AG09309 (cell line): ENCODE measurements at regions not wholly inside any gene's neighbourhood (a gene's known extent, or its start where the extent isn't known, plus 50 kb on each side); places are given as distances from the start of the nearest gene placed in this dataset.

Experiments used
- DNase-seq: peaks from one replicate; pipeline ENCODE4 v3.0.0-alpha.2; 2010; ENCODE audit warnings: low read depth
- H3K4me3 ChIP-seq: 2 replicates; pipeline ENCODE4 v1.5.1; 2011; ENCODE audit warnings: mild to moderate bottlenecking, low read depth, low read length, moderate library complexity; ENCODE audit not compliant: control insufficient read depth
- CTCF ChIP-seq: IDR thresholded peaks from 2 replicates; pipeline ENCODE4 v1.5.1; 2011; ENCODE audit warnings: mild to moderate bottlenecking, low read depth, low read length, inconsistent platforms; ENCODE audit not compliant: insufficient read depth, control insufficient read depth; ENCODE audit errors: missing control alignments

- peak; percentile 14 for DNase-seq
- TF ChIP-seq CTCF, result peak; percentile 96
- no peak overlapping the region for H3K4me3 ChIP-seq
Measured at GRCh38 chr6:156564127-156564806, 212.9 kb upstream of the ARID1B start.

GRCh38 chr6:156563714-156564113 is 213.5 kb upstream of the ARID1B start:
- no peak for TF ChIP-seq CTCF
- no peak for DNase-seq
- no peak overlapping the region for H3K4me3 ChIP-seq

GRCh38 chr6:156562636-156563035 is 214.5 kb upstream of the ARID1B start:
- TF ChIP-seq CTCF, result no peak
- H3K4me3 ChIP-seq, result no peak overlapping the region
- no peak for DNase-seq

GRCh38 chr6:156562019-156562418 is 215.2 kb upstream of the ARID1B start:
- TF ChIP-seq CTCF, result no peak
- DNase-seq, result no peak
- no peak overlapping the region for H3K4me3 ChIP-seq

- no peak for TF ChIP-seq CTCF
- no peak overlapping the region for H3K4me3 ChIP-seq
- DNase-seq, result no peak
Measured at GRCh38 chr6:156560476-156560875, 216.7 kb upstream of the ARID1B start.

GRCh38 chr6:156559162-156559690 is 218.0 kb upstream of the ARID1B start:
- H3K4me3 ChIP-seq, result no peak overlapping the region
- no peak for DNase-seq
- TF ChIP-seq CTCF, result no peak

GRCh38 chr6:156557911-156558259 is 219.3 kb upstream of the ARID1B start:
- no peak for TF ChIP-seq CTCF
- H3K4me3 ChIP-seq, result no peak overlapping the region
- no peak for DNase-seq
